ENCODE measurements at regions not wholly inside any gene's neighbourhood (a gene's known extent, or its start where the extent isn't known, plus 50 kb on each side); places are given as distances from the start of the nearest gene placed in this dataset.

GRCh38 chr7:91776171-91776570 is 104.3 kb downstream of the MTERF1 start:
- TF ChIP-seq CTCF (IDR thresholded peaks at IDR 0.05) (no peak), POLR2A (IDR thresholded peaks at IDR 0.05; ENCODE audit: low read depth) (no peak), EP300 (IDR thresholded peaks at IDR 0.05) (no peak), POLR2AphosphoS5 (IDR thresholded peaks at IDR 0.05) (no peak)

Data from esophagus muscularis mucosa (tissue), 4 donors.